Tibial nerve (tissue), 4 donors: ENCODE measurements at regions not wholly inside any gene's neighbourhood (a gene's known extent, or its start where the extent isn't known, plus 50 kb on each side); places are given as distances from the start of the nearest gene placed in this dataset.

Source experiments
- DNase-seq, 2 donors: peaks; one replicate each; pipeline ENCODE4 v3.0.0-alpha.2; 2019; ENCODE audit warnings: low spot score in 2 of 2
- H3K27ac ChIP-seq, 4 donors: fragments of 200-600 bp; sonication (generic) in 3 of 4; one replicate each; pipeline ENCODE4 v1.5.1; 2017 to 2019; ENCODE audit warnings: mild to moderate bottlenecking in 1 of 4
- H3K27me3 ChIP-seq, 2 donors: fragments of 200-600 bp; sonication (generic) in 1 of 2; one replicate each; pipeline versions ENCODE4 v1.5.1 to v1.6.0; 2017 to 2019
- H3K36me3 ChIP-seq, 3 donors: fragments of 200-600 bp; sonication (generic); one replicate each; pipeline ENCODE4 v1.5.1; 2018 to 2019
- H3K4me1 ChIP-seq, 4 donors: fragments of 200-600 bp; sonication (generic) in 3 of 4; one replicate each; pipeline ENCODE4 v1.5.1; 2017 to 2019
- H3K4me3 ChIP-seq, 4 donors: fragments of 200-600 bp; sonication (generic) in 3 of 4; one replicate each; pipeline ENCODE4 v1.5.1; 2017 to 2019; ENCODE audit warnings: mild to moderate bottlenecking in 1 of 4, moderate library complexity in 1 of 4
- H3K9me3 ChIP-seq, 4 donors: fragments of 200-600 bp; sonication (generic) in 3 of 4; one replicate each; pipeline ENCODE4 v1.5.1; 2017 to 2019
- CTCF ChIP-seq, 5 experiments: fragments of 200-600 bp in 3 of 5; fragments of 450-650 bp in 2 of 5; sonication (generic) in 3 of 5; IDR thresholded peaks; one replicate each; pipeline ENCODE4 v1.5.1; 2016 to 2019; ENCODE audit warnings: antibody characterized with exemption in 5 of 5, mild to moderate bottlenecking in 3 of 5, moderate library complexity in 2 of 5
- EP300 ChIP-seq, 2 donors: sonication (generic); formaldehyde crosslinking; IDR thresholded peaks; one replicate each; pipeline ENCODE4 v1.6.1; 2017; ENCODE audit warnings: antibody characterized with exemption in 2 of 2, mild to moderate bottlenecking in 1 of 2
- POLR2A ChIP-seq, 2 donors: fragments of 450-650 bp; IDR thresholded peaks; one replicate each; pipeline ENCODE4 v1.6.1; 2017; ENCODE audit warnings: antibody characterized with exemption in 2 of 2, mild to moderate bottlenecking in 2 of 2, moderate library complexity in 2 of 2
- WGBS, 2 donors: methylation state at CpG; one replicate each; pipeline ENCODE4 v1.1.5; 2018; 5-methylcytosine and 5-hydroxymethylcytosine counted together

- Histone ChIP-seq H3K27me3 (no peaks in the 10 kb centered on the region), H3K9me3 (no peaks in the 10 kb centered on the region), H3K4me3 (no peak overlapping the region), H3K4me1 (peaks cover 0 to 7% (median 0%) of the 10 kb centered on the region in 4 donors), H3K27ac (no peak overlapping the region), H3K36me3 (no peaks in the 10 kb centered on the region)
- TF ChIP-seq CTCF (IDR thresholded peaks at IDR 0.05) (no peak), POLR2A (IDR thresholded peaks at IDR 0.05) (no peak), EP300 (IDR thresholded peaks at IDR 0.05) (no peak)
- DNase-seq = no peak
- 66 to 67% methylated on average over 3 of the region's 3 CpGs for WGBS, 2 donors
Observed at GRCh38 chr5:168132241-168132641, 159.2 kb upstream of the WWC1 start.

GRCh38 chr5:168135897-168136296, 155.5 kb upstream of the WWC1 start:
- H3K27me3 ChIP-seq = no peaks in the 10 kb centered on the region
- H3K4me3 ChIP-seq = no peak overlapping the region
- 86% methylated on average over 6 of the region's 6 CpGs for WGBS, 2 donors
- H3K4me1 ChIP-seq = no peaks in the 10 kb centered on the region
- no peaks in the 10 kb centered on the region for H3K9me3 ChIP-seq
- no peak for DNase-seq
- TF ChIP-seq EP300 (IDR thresholded peaks at IDR 0.05) (no peak), POLR2A (IDR thresholded peaks at IDR 0.05) (no peak), CTCF (IDR thresholded peaks at IDR 0.05) (no peak)
- H3K36me3 ChIP-seq = no peaks in the 10 kb centered on the region
- H3K27ac ChIP-seq = no peak overlapping the region

GRCh38 chr5:168136340-168136739, 155.1 kb upstream of the WWC1 start:
- Histone ChIP-seq H3K27me3 (no peaks in the 10 kb centered on the region), H3K36me3 (no peaks in the 10 kb centered on the region), H3K9me3 (no peaks in the 10 kb centered on the region), H3K27ac (no peak overlapping the region), H3K4me3 (no peak overlapping the region), H3K4me1 (no peaks in the 10 kb centered on the region)
- TF ChIP-seq CTCF (IDR thresholded peaks at IDR 0.05) (no peak), POLR2A (IDR thresholded peaks at IDR 0.05) (no peak), EP300 (IDR thresholded peaks at IDR 0.05) (no peak)
- 85% methylated on average over 5 of the region's 5 CpGs for WGBS, 2 donors
- no peak for DNase-seq

- Histone ChIP-seq H3K27ac (no peak overlapping the region), H3K4me3 (no peak overlapping the region), H3K36me3 (no peaks in the 10 kb centered on the region), H3K9me3 (no peaks in the 10 kb centered on the region), H3K4me1 (no peaks in the 10 kb centered on the region), H3K27me3 (no peaks in the 10 kb centered on the region)
- no peak for DNase-seq
- TF ChIP-seq CTCF (IDR thresholded peaks at IDR 0.05) (no peak), EP300 (IDR thresholded peaks at IDR 0.05) (no peak), POLR2A (IDR thresholded peaks at IDR 0.05) (no peak)
- 63 to 70% methylated on average over 2 of the region's 2 CpGs for WGBS, 2 donors
Observed at GRCh38 chr5:168137265-168137664, 154.2 kb upstream of the WWC1 start.

- H3K4me1 ChIP-seq = no peaks in the 10 kb centered on the region
- 90 to 92% methylated on average over 6 of the region's 6 CpGs for WGBS, 2 donors
- no peaks in the 10 kb centered on the region for H3K9me3 ChIP-seq
- no peaks in the 10 kb centered on the region for H3K36me3 ChIP-seq
- no peak for TF ChIP-seq POLR2A (IDR thresholded peaks at IDR 0.05)
- TF ChIP-seq EP300 (IDR thresholded peaks at IDR 0.05) = no peak
- TF ChIP-seq CTCF (IDR thresholded peaks at IDR 0.05) = no peak
- no peak for DNase-seq
- no peak overlapping the region for H3K4me3 ChIP-seq
- no peaks in the 10 kb centered on the region for H3K27me3 ChIP-seq
- no peak overlapping the region for H3K27ac ChIP-seq
Observed at GRCh38 chr5:168140241-168140640, 151.2 kb upstream of the WWC1 start.
